ENCODE measurements at regions not wholly inside any gene's neighbourhood (a gene's known extent, or its start where the extent isn't known, plus 50 kb on each side); places are given as distances from the start of the nearest gene placed in this dataset.
"Not testable (repeated sequence)": the region's sequence is repeated elsewhere in the genome, so short reads cannot be mapped to it uniquely, and the experiment has no call there.

- no peak for DNase-seq (ENCODE audit: low spot score)
Observed at GRCh38 chr13:87206708-87207107, 464.5 kb upstream of the SLITRK5 start.

- no peak for DNase-seq (ENCODE audit: low spot score)
Observed at GRCh38 chr13:87207280-87208003, 463.7 kb upstream of the SLITRK5 start.

- DNase-seq (ENCODE audit: low spot score), result no peak
Observed at GRCh38 chr13:87208636-87209035, 462.5 kb upstream of the SLITRK5 start.

GRCh38 chr13:87234981-87235380 lies 436.2 kb upstream of the SLITRK5 start:
- DNase-seq (ENCODE audit: low spot score), result no peak

- no peak for DNase-seq (ENCODE audit: low spot score)
Observed at GRCh38 chr13:87235621-87236020, 435.6 kb upstream of the SLITRK5 start.

GRCh38 chr13:87244256-87244890 lies 426.8 kb upstream of the SLITRK5 start:
- no peak for DNase-seq (ENCODE audit: low spot score)

- DNase-seq (ENCODE audit: low spot score), result not testable (repeated sequence)
Observed at GRCh38 chr13:87249847-87250246, 421.3 kb upstream of the SLITRK5 start.

- no peak for DNase-seq (ENCODE audit: low spot score)
Observed at GRCh38 chr13:87255394-87255793, 415.8 kb upstream of the SLITRK5 start.

- peak; percentile 4 for DNase-seq (ENCODE audit: low spot score)
Observed at GRCh38 chr13:87259479-87260083, 411.6 kb upstream of the SLITRK5 start.

GRCh38 chr13:87274209-87274819 lies 396.9 kb upstream of the SLITRK5 start:
- peak; percentile 26 for DNase-seq (ENCODE audit: low spot score)

GRCh38 chr13:87280139-87280538 lies 391.0 kb upstream of the SLITRK5 start:
- DNase-seq (ENCODE audit: low spot score), result no peak

- no peak for DNase-seq (ENCODE audit: low spot score)
Observed at GRCh38 chr13:87287721-87288120, 383.4 kb upstream of the SLITRK5 start.

GRCh38 chr13:87295636-87296035 lies 375.5 kb upstream of the SLITRK5 start:
- no peak for DNase-seq (ENCODE audit: low spot score)

GRCh38 chr13:87302034-87302433 lies 369.1 kb upstream of the SLITRK5 start:
- no peak for DNase-seq (ENCODE audit: low spot score)

GRCh38 chr13:87302931-87303330 lies 368.2 kb upstream of the SLITRK5 start:
- DNase-seq (ENCODE audit: low spot score), result no peak

GRCh38 chr13:87311165-87311564 lies 360.0 kb upstream of the SLITRK5 start:
- no peak for DNase-seq (ENCODE audit: low spot score)

- no peak for DNase-seq (ENCODE audit: low spot score)
Observed at GRCh38 chr13:87314822-87315221, 356.3 kb upstream of the SLITRK5 start.

- no peak for DNase-seq (ENCODE audit: low spot score)
Observed at GRCh38 chr13:87322386-87322785, 348.8 kb upstream of the SLITRK5 start.

GRCh38 chr13:87324558-87324957 lies 346.6 kb upstream of the SLITRK5 start:
- DNase-seq (ENCODE audit: low spot score), result no peak

- no peak for DNase-seq (ENCODE audit: low spot score)
Observed at GRCh38 chr13:87331178-87331577, 340.0 kb upstream of the SLITRK5 start.

- no peak for DNase-seq (ENCODE audit: low spot score)
Observed at GRCh38 chr13:87333599-87333998, 337.6 kb upstream of the SLITRK5 start.

GRCh38 chr13:87334176-87334575 lies 337.0 kb upstream of the SLITRK5 start:
- no peak for DNase-seq (ENCODE audit: low spot score)

GRCh38 chr13:87336346-87336889 lies 334.8 kb upstream of the SLITRK5 start:
- DNase-seq (ENCODE audit: low spot score), result not testable (repeated sequence)
